PC-9 (cell line): ENCODE measurements at regions not wholly inside any gene's neighbourhood (a gene's known extent, or its start where the extent isn't known, plus 50 kb on each side); places are given as distances from the start of the nearest gene placed in this dataset.

Experiments used
- BruUV-seq: library from RNA; stranded (reverse); fragments of 400-500 nt; replicated peaks from 2 replicates; lab custom pipeline; 2021; lab: Mats Ljungman, UMichigan
- CTCF ChIA-PET: fragments of 300-600 bp; sonication (Branson Sonifier 250); formaldehyde crosslinking; loops from one replicate; lab custom pipeline; 2022; ENCODE audit warnings: antibody characterized with exemption; lab: Charles Lee
- POLR2A ChIA-PET: fragments of 300-600 bp; sonication (Branson Sonifier 250); formaldehyde crosslinking; loops from one replicate; lab custom pipeline; 2022; ENCODE audit warnings: antibody characterized with exemption; ENCODE audit not compliant: unreplicated experiment; lab: Charles Lee
- DNase-seq, 2 experiments: peaks; one replicate each; pipeline versions ENCODE4 v3.0.0 to v3.0.0-alpha.2; 2015 to 2022; ENCODE audit warnings: mixed read lengths in 1 of 2
- H2AFZ ChIP-seq: fragments of 200-600 bp; sonication (generic); 2 replicates; pipeline ENCODE4 v1.8.1; 2017; ENCODE audit warnings: antibody characterized with exemption
- H3F3A ChIP-seq: fragments of 200-600 bp; sonication (generic); 2 replicates; pipeline ENCODE4 v1.8.1; 2017; ENCODE audit warnings: antibody characterized with exemption, mild to moderate bottlenecking, low read depth; ENCODE audit not compliant: insufficient read depth
- H3K27ac ChIP-seq: fragments of 200-600 bp; sonication (generic); 2 replicates; pipeline ENCODE4 v1.6.1; 2016; ENCODE audit warnings: mixed run types
- H3K27me3 ChIP-seq: fragments of 200-600 bp; sonication (generic); 2 replicates; pipeline ENCODE4 v1.6.1; 2016; ENCODE audit warnings: low read depth, mixed run types; ENCODE audit not compliant: insufficient read depth
- H3K36me3 ChIP-seq: fragments of 200-600 bp; sonication (generic); 2 replicates; pipeline ENCODE4 v1.6.1; 2016; ENCODE audit warnings: low read depth, mixed run types
- H3K4me1 ChIP-seq: fragments of 200-600 bp; sonication (generic); replicated peaks from 2 replicates; pipeline ENCODE4 v1.6.1; 2016; ENCODE audit warnings: mixed run types; ENCODE audit not compliant: insufficient read depth
- H3K4me2 ChIP-seq: fragments of 200-600 bp; sonication (generic); 2 replicates; pipeline ENCODE4 v1.6.1; 2017; ENCODE audit warnings: mixed run types
- H3K4me3 ChIP-seq: fragments of 200-600 bp; sonication (generic); 2 replicates; pipeline ENCODE4 v1.6.1; 2016; ENCODE audit warnings: mixed run types
- H3K79me2 ChIP-seq: fragments of 200-600 bp; sonication (generic); 2 replicates; pipeline ENCODE4 v1.6.1; 2017; ENCODE audit warnings: low read depth, mixed run types
- H3K9me2 ChIP-seq: fragments of 200-600 bp; sonication (generic); 2 replicates; pipeline ENCODE4 v1.8.1; 2017; ENCODE audit warnings: mild to moderate bottlenecking; ENCODE audit not compliant: insufficient read depth
- H3K9me3 ChIP-seq: fragments of 200-600 bp; sonication (generic); 2 replicates; pipeline ENCODE4 v1.8.1; 2016; ENCODE audit warnings: low read depth; ENCODE audit not compliant: insufficient read depth
- H4K20me1 ChIP-seq: fragments of 200-600 bp; sonication (generic); 2 replicates; pipeline ENCODE4 v1.8.1; 2017; ENCODE audit not compliant: insufficient read depth
- CTCF ChIP-seq: fragments of 200-600 bp; sonication (generic); conservative IDR thresholded peaks from 2 replicates; pipeline ENCODE4 v1.6.1; 2017; ENCODE audit warnings: mixed run types, antibody characterized with exemption, mild to moderate bottlenecking, moderate library complexity
- EZH2 ChIP-seq: fragments of 200-600 bp; sonication (generic); IDR thresholded peaks from 2 replicates; pipeline ENCODE4 v1.8.0; 2017; ENCODE audit warnings: antibody characterized with exemption, low read depth
- intact Hi-C: fragments of 100-400 bp; cut with micrococcal nuclease; formaldehyde crosslinking; loops from one replicate; pipeline ENCODE4 v1.10.0; 2022; ENCODE audit not compliant: unreplicated experiment

DNA sequence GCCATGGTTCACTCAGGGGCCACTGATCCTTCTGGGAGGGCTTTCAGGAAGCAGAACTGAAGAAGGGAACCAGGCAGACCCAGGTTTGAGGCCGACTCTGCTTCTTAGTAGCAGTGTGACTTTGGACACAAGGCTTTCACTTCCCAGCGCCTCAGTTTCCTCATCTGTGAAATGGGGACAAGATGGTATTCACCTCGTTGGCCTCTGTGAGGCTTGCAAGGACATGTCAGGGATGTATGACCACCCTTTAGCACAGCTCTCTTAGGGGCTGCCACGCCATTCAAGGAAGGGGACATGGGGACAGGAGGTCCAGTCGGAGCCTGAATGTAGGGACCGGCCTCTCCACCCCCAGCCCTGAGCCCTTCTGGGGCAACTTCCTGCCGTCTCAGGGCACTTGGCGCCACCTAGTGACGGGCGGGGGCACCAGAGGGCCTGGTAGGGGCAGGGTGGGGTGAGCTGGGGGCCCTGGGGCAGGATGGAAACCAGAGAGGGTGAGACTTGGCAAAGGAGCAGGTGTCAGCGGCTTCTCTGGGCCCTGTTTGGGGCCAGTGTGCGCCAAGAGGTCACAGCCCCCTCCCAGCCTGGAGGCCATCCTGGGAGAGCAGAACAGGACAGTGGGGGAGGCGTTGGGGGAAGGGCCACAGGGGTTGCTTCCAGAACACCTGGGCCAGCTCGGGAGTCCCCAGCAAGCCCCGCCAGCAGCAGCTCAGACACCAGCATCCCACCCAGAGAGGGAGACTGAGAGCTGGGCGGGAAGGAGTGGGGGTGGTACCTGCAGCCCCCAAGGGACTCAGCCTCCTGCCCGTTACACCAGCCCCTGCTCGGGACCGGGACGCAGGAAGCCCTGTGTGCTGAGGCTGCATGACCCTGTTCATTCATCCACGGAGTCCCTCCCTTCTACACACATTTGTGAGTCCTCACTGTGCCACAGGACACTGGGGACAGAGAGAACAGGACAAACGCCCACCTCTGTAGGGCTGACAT lies 102.5 kb upstream of the TARDBP start:
- H3K4me2 ChIP-seq = no peak overlapping the region
- BruUV-seq = no TSS peak
- no peaks in the 10 kb centered on the region for H3K9me3 ChIP-seq
- peak in 1 of 2 experiments; percentile 72 for DNase-seq
- H3K9me2 ChIP-seq = no peaks in the 10 kb centered on the region
- TF ChIP-seq CTCF (peak; percentile 76), EZH2 (no peak)
- H3F3A ChIP-seq = no peaks in the 10 kb centered on the region
- H4K20me1 ChIP-seq = no peaks in the 10 kb centered on the region
- no peaks in the 10 kb centered on the region for H3K27me3 ChIP-seq
- H3K79me2 ChIP-seq = no peaks in the 10 kb centered on the region
- no peak overlapping the region for H3K27ac ChIP-seq
- H3K36me3 ChIP-seq = no peaks in the 10 kb centered on the region
- intact Hi-C loops = loop anchor here (1.0 to 5.0 kb wide), 2 partner anchors 218 to 413 kb away; no protein-coding TSS in a partner anchor
- no peaks in the 10 kb centered on the region for H3K4me1 ChIP-seq
- CTCF ChIA-PET = no interaction called here
- H2AFZ ChIP-seq = no peak overlapping the region
- POLR2A ChIA-PET = no interaction called here
- H3K4me3 ChIP-seq = no peak overlapping the region

GRCh38 chr1:10910681-10911489 lies 101.6 kb upstream of the TARDBP start:
- no peaks in the 10 kb centered on the region for H3K9me3 ChIP-seq
- ChIA-PET CTCF (interaction anchor here (0.6 kb wide), 1 partner anchor 19 kb away, joined by 5 read pairs; no protein-coding TSS in a partner anchor), POLR2A (no interaction called here)
- no peak for DNase-seq
- intact Hi-C loops = loop anchor here (1.0 to 5.0 kb wide), 2 partner anchors 219 to 414 kb away; no protein-coding TSS in a partner anchor
- no peaks in the 10 kb centered on the region for H3K27me3 ChIP-seq
- no peaks in the 10 kb centered on the region for H3F3A ChIP-seq
- no peaks in the 10 kb centered on the region for H3K4me1 ChIP-seq
- no peak overlapping the region for H3K27ac ChIP-seq
- no peaks in the 10 kb centered on the region for H3K36me3 ChIP-seq
- no peak overlapping the region for H3K4me3 ChIP-seq
- no peaks in the 10 kb centered on the region for H3K9me2 ChIP-seq
- no peak for TF ChIP-seq CTCF
- TF ChIP-seq EZH2 = no peak
- no peaks in the 10 kb centered on the region for H3K79me2 ChIP-seq
- no peak overlapping the region for H2AFZ ChIP-seq
- no TSS peak for BruUV-seq
- H3K4me2 ChIP-seq = no peak overlapping the region
- no peaks in the 10 kb centered on the region for H4K20me1 ChIP-seq

DNA sequence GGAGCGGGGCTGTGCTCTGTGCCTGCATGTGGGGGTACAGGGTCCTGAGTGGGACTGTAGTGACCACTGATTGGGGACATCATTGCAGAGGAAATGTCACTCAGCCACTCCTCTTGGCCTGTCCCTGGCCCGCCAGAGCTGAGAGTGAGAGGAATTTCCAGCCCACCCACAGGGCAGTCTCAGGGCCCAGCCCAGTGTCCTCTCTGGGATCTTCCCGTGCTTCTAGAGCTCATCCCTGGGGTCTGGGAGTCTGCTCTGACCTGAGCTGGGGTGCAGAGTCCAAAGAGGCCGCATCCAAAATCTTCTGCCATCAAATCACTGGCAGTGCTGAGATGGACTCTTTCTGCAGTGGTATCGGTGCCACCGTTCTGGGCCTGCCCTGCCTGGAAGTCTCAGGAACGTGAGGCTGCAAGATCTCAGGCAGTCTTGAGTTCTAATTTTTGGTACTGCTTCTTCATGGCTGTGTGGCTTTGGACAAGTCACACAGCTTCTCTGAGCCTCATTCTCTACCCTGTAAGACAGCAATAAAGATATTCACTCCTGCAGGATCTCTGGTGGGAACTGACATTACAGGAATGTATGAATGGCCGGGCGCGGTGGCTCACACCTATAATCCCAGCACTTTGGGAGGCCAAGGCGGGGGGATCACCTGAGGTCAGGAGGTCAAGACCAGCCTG lies 100.8 kb upstream of the TARDBP start:
- Histone ChIP-seq H3K36me3 (no peaks in the 10 kb centered on the region), H3K9me2 (no peaks in the 10 kb centered on the region), H3K9me3 (no peaks in the 10 kb centered on the region), H2AFZ (no peak overlapping the region), H3K4me2 (no peak overlapping the region), H3K27ac (no peak overlapping the region), H3K4me1 (no peaks in the 10 kb centered on the region), H3F3A (no peaks in the 10 kb centered on the region), H3K4me3 (no peak overlapping the region), H3K79me2 (no peaks in the 10 kb centered on the region), H4K20me1 (no peaks in the 10 kb centered on the region), H3K27me3 (no peaks in the 10 kb centered on the region)
- no peak for DNase-seq
- intact Hi-C loops = loop anchor here (5.0 kb wide), 1 partner anchor 414 kb away; no protein-coding TSS in a partner anchor
- POLR2A ChIA-PET = no interaction called here
- no TSS peak for BruUV-seq
- no peak for TF ChIP-seq EZH2
- no peak for TF ChIP-seq CTCF
- CTCF ChIA-PET = interaction anchor here (0.7 kb wide), 1 partner anchor 27 kb away, joined by 5 read pairs; no protein-coding TSS in a partner anchor
